Peyer's patch (tissue), 4 donors: ENCODE measurements at regions not wholly inside any gene's neighbourhood (a gene's known extent, or its start where the extent isn't known, plus 50 kb on each side); places are given as distances from the start of the nearest gene placed in this dataset.
"Not testable (repeated sequence)": the region's sequence is repeated elsewhere in the genome, so short reads cannot be mapped to it uniquely, and the experiment has no call there.

Source experiments
- POLR2A ChIP-seq, 2 donors: fragments of 450-650 bp; IDR thresholded peaks; one replicate each; pipeline ENCODE4 v1.5.1; 2017; ENCODE audit warnings: antibody characterized with exemption in 2 of 2, mild to moderate bottlenecking in 2 of 2, moderate library complexity in 2 of 2
- TF ChIP-seq, protein P1 (sequence below), 6 experiments: fragments of 450-650 bp in 4 of 6; fragments of 200-600 bp in 2 of 6; sonication (generic) in 1 of 6; IDR thresholded peaks; one replicate each; pipeline ENCODE4 v1.5.1; 2017 to 2019; ENCODE audit warnings: antibody characterized with exemption in 6 of 6, mild to moderate bottlenecking in 3 of 6, moderate library complexity in 1 of 6

DNA sequence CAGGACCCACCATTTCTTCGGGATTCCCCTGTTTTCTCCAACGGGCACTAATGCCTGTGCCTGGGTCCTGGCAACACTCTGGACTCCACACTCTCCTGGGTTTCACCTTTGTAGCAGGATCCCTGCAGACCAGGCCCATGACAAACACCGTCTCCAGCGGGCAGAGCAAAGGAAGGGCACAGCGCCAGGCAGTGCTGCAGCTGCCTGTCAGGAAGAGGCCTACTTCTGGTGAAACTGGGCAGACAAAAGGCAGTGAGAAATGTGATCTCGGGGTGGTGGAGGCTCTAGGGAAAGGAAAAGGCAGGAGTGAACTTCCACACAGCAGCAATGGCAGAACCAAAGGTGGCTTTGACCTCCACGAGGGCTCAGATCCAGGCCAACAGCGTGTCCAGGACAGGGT lies 165.3 kb downstream of the OR4F15 start:
- TF ChIP-seq, protein P1, sequence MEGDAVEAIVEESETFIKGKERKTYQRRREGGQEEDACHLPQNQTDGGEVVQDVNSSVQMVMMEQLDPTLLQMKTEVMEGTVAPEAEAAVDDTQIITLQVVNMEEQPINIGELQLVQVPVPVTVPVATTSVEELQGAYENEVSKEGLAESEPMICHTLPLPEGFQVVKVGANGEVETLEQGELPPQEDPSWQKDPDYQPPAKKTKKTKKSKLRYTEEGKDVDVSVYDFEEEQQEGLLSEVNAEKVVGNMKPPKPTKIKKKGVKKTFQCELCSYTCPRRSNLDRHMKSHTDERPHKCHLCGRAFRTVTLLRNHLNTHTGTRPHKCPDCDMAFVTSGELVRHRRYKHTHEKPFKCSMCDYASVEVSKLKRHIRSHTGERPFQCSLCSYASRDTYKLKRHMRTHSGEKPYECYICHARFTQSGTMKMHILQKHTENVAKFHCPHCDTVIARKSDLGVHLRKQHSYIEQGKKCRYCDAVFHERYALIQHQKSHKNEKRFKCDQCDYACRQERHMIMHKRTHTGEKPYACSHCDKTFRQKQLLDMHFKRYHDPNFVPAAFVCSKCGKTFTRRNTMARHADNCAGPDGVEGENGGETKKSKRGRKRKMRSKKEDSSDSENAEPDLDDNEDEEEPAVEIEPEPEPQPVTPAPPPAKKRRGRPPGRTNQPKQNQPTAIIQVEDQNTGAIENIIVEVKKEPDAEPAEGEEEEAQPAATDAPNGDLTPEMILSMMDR (IDR thresholded peaks at IDR 0.05), result not testable (repeated sequence)
- TF ChIP-seq POLR2A (IDR thresholded peaks at IDR 0.05), result not testable (repeated sequence)
